ENCODE measurements at regions not wholly inside any gene's neighbourhood (a gene's known extent, or its start where the extent isn't known, plus 50 kb on each side); places are given as distances from the start of the nearest gene placed in this dataset.

GRCh38 chr10:64101606-64102263 lies 580.5 kb downstream of the REEP3 start:
- no TSS peak for BruUV-seq (replicated peaks)
- H3K27ac Mint-ChIP-seq (ENCODE audit: low read depth, unreplicated experiment), result no peak overlapping the region
- no peaks in the 10 kb centered on the region for H3K27me3 Mint-ChIP-seq (ENCODE audit: insufficient read depth, unreplicated experiment)

GRCh38 chr10:64102264-64102633 lies 581.0 kb downstream of the REEP3 start:
- CTCF ChIA-PET, result interaction anchor here (0.7 to 1.4 kb wide), 2 partner anchors 60 to 61 kb away, joined by 3 to 4 read pairs; no protein-coding TSS in a partner anchor
- no peak overlapping the region for H3K27ac Mint-ChIP-seq (ENCODE audit: low read depth, unreplicated experiment)
- intact Hi-C loops (cut with micrococcal nuclease), result no loop called here
- POLR2A ChIA-PET, result no interaction called here
- no TSS peak for BruUV-seq (replicated peaks)
- TF ChIP-seq CTCF (IDR thresholded peaks at IDR 0.05; ENCODE audit: unreplicated experiment), result no peak
- no peak for DNase-seq (ENCODE audit: unreplicated experiment)
- H3K9me3 Mint-ChIP-seq (ENCODE audit: unreplicated experiment), result no peaks in the 10 kb centered on the region
- H3K4me1 Mint-ChIP-seq (ENCODE audit: insufficient read depth, unreplicated experiment), result no peaks in the 10 kb centered on the region
- H3K27me3 Mint-ChIP-seq (ENCODE audit: insufficient read depth, unreplicated experiment), result no peaks in the 10 kb centered on the region
- H3K4me3 Mint-ChIP-seq (ENCODE audit: unreplicated experiment), result no peak overlapping the region
- H3K36me3 Mint-ChIP-seq (ENCODE audit: insufficient read depth, unreplicated experiment), result no peaks in the 10 kb centered on the region

More at GRCh38 chr10:64101606-64102263, 580.5 kb downstream of the REEP3 start:
- H3K4me3 Mint-ChIP-seq (ENCODE audit: unreplicated experiment), result no peak overlapping the region
- POLR2A ChIA-PET, result no interaction called here
- DNase-seq (ENCODE audit: unreplicated experiment), result no peak
- H3K9me3 Mint-ChIP-seq (ENCODE audit: unreplicated experiment), result no peaks in the 10 kb centered on the region
- CTCF ChIA-PET, result interaction anchor here (0.6 to 1.4 kb wide), 4 partner anchors 12 to 511 kb away, joined by 3 to 4 read pairs (median 3); no protein-coding TSS in a partner anchor
- intact Hi-C loops (cut with micrococcal nuclease), result no loop called here
- no peaks in the 10 kb centered on the region for H3K4me1 Mint-ChIP-seq (ENCODE audit: insufficient read depth, unreplicated experiment)
- no peak for TF ChIP-seq CTCF (IDR thresholded peaks at IDR 0.05; ENCODE audit: unreplicated experiment)
- H3K36me3 Mint-ChIP-seq (ENCODE audit: insufficient read depth, unreplicated experiment), result no peaks in the 10 kb centered on the region

- no peak for DNase-seq (ENCODE audit: unreplicated experiment)
- H3K27me3 Mint-ChIP-seq (ENCODE audit: insufficient read depth, unreplicated experiment), result no peaks in the 10 kb centered on the region
- H3K9me3 Mint-ChIP-seq (ENCODE audit: unreplicated experiment), result no peaks in the 10 kb centered on the region
- no peak overlapping the region for H3K27ac Mint-ChIP-seq (ENCODE audit: low read depth, unreplicated experiment)
- BruUV-seq (replicated peaks), result no TSS peak
- no peak for TF ChIP-seq CTCF (IDR thresholded peaks at IDR 0.05; ENCODE audit: unreplicated experiment)
- POLR2A ChIA-PET, result no interaction called here
- H3K4me1 Mint-ChIP-seq (ENCODE audit: insufficient read depth, unreplicated experiment), result no peaks in the 10 kb centered on the region
- intact Hi-C loops (cut with micrococcal nuclease), result no loop called here
- H3K36me3 Mint-ChIP-seq (ENCODE audit: insufficient read depth, unreplicated experiment), result no peaks in the 10 kb centered on the region
- CTCF ChIA-PET, result interaction anchor here (0.5 to 1.4 kb wide), 3 partner anchors 54 to 62 kb away, joined by 3 to 4 read pairs (median 4); no protein-coding TSS in a partner anchor
- no peak overlapping the region for H3K4me3 Mint-ChIP-seq (ENCODE audit: unreplicated experiment)
Observed at GRCh38 chr10:64102916-64103315, 581.7 kb downstream of the REEP3 start.

- H3K4me3 Mint-ChIP-seq (ENCODE audit: unreplicated experiment), result no peak overlapping the region
- no peaks in the 10 kb centered on the region for H3K9me3 Mint-ChIP-seq (ENCODE audit: unreplicated experiment)
- no peaks in the 10 kb centered on the region for H3K36me3 Mint-ChIP-seq (ENCODE audit: insufficient read depth, unreplicated experiment)
- intact Hi-C loops (cut with micrococcal nuclease), result no loop called here
- ChIA-PET POLR2A (no interaction called here), CTCF (interaction anchor here (0.6 to 1.3 kb wide), 4 partner anchors 12 to 1612 kb away, joined by 3 to 4 read pairs (median 4); no protein-coding TSS in a partner anchor)
- no TSS peak for BruUV-seq (replicated peaks)
- H3K27ac Mint-ChIP-seq (ENCODE audit: low read depth, unreplicated experiment), result no peak overlapping the region
- no peak for TF ChIP-seq CTCF (IDR thresholded peaks at IDR 0.05; ENCODE audit: unreplicated experiment)
- H3K4me1 Mint-ChIP-seq (ENCODE audit: insufficient read depth, unreplicated experiment), result no peaks in the 10 kb centered on the region
- no peaks in the 10 kb centered on the region for H3K27me3 Mint-ChIP-seq (ENCODE audit: insufficient read depth, unreplicated experiment)
- peak; percentile 7 for DNase-seq (ENCODE audit: unreplicated experiment)
Observed at GRCh38 chr10:64103750-64104470, 582.7 kb downstream of the REEP3 start.

All from MCF 10A (cell line).